MM.1S (cell line): ENCODE measurements at regions not wholly inside any gene's neighbourhood (a gene's known extent, or its start where the extent isn't known, plus 50 kb on each side); places are given as distances from the start of the nearest gene placed in this dataset.

Experiments
- EZH2phosphoT487 ChIP-seq: fragments of 300-600 bp; sonication (generic); IDR thresholded peaks from 2 replicates; pipeline ENCODE4 v1.6.1; 2018; ENCODE audit warnings: antibody characterized with exemption, low read length
- TF ChIP-seq, protein P1 (sequence below): fragments of 300-600 bp; sonication (generic); IDR thresholded peaks from 2 replicates; pipeline ENCODE4 v1.5.1; 2016; ENCODE audit warnings: antibody characterized with exemption, low read length, mixed read lengths

DNA sequence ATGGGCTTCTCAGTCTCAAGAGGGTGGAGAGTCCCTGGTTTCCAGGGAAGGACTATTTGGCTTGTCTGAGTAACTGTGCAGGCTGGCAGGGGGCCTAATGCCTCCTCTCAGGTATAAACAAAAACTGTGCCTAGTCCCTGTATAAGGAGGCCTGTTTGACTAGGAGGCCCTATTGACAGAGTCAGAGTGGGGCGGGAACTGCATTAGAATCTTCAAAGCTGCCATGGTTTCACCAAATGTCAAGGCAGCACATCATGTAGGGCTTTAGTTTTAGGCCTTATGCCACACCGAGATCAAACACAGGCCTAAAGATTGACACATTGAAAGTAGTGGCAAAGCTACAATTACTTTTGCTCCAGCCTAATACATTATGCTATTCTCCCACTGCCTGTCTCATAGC, 611.5 kb upstream of the B3GAT1 start:
- TF ChIP-seq, protein P1, sequence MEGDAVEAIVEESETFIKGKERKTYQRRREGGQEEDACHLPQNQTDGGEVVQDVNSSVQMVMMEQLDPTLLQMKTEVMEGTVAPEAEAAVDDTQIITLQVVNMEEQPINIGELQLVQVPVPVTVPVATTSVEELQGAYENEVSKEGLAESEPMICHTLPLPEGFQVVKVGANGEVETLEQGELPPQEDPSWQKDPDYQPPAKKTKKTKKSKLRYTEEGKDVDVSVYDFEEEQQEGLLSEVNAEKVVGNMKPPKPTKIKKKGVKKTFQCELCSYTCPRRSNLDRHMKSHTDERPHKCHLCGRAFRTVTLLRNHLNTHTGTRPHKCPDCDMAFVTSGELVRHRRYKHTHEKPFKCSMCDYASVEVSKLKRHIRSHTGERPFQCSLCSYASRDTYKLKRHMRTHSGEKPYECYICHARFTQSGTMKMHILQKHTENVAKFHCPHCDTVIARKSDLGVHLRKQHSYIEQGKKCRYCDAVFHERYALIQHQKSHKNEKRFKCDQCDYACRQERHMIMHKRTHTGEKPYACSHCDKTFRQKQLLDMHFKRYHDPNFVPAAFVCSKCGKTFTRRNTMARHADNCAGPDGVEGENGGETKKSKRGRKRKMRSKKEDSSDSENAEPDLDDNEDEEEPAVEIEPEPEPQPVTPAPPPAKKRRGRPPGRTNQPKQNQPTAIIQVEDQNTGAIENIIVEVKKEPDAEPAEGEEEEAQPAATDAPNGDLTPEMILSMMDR = no peak
- no peak for TF ChIP-seq EZH2phosphoT487
